Mesenchymal stem cell (in vitro differentiated cells and primary cell): ENCODE measurements at regions not wholly inside any gene's neighbourhood (a gene's known extent, or its start where the extent isn't known, plus 50 kb on each side); places are given as distances from the start of the nearest gene placed in this dataset.

Experiments used
- DNase-seq: peaks from one replicate; pipeline ENCODE4 v3.0.0-alpha.2; 2013
- H2AFZ ChIP-seq: one replicate; pipeline ENCODE4 v1.6.1; 2013; ENCODE audit warnings: low read depth, mild to moderate bottlenecking, control low read depth, inconsistent platforms, low read length, moderate library complexity
- H2AK5ac ChIP-seq: 2 replicates; pipeline ENCODE4 v1.6.1; 2013; ENCODE audit warnings: low read length, moderate library complexity, mild to moderate bottlenecking, inconsistent platforms; ENCODE audit not compliant: severe bottlenecking
- H2BK120ac ChIP-seq: one replicate; pipeline ENCODE4 v1.6.1; 2013; ENCODE audit warnings: low read depth, mild to moderate bottlenecking, inconsistent platforms, low read length, moderate library complexity
- H2BK12ac ChIP-seq, 2 experiments: one replicate each; pipeline ENCODE4 v1.6.1; 2013; ENCODE audit warnings: inconsistent platforms in 2 of 2, low read length in 2 of 2, mild to moderate bottlenecking in 2 of 2, moderate library complexity in 2 of 2, control low read depth in 1 of 2
- H2BK15ac ChIP-seq: one replicate; pipeline ENCODE4 v1.6.1; 2013; ENCODE audit warnings: mild to moderate bottlenecking, low read depth, inconsistent platforms; ENCODE audit not compliant: poor library complexity, severe bottlenecking
- H2BK5ac ChIP-seq: 2 replicates; pipeline ENCODE4 v1.6.1; 2013; ENCODE audit warnings: low read depth, mild to moderate bottlenecking, low read length, control low read depth, inconsistent platforms; ENCODE audit not compliant: poor library complexity, severe bottlenecking
- H3K14ac ChIP-seq, 2 experiments: one replicate each; pipeline ENCODE4 v1.6.1; 2013; ENCODE audit warnings: inconsistent platforms in 2 of 2, low read length in 2 of 2, control low read depth in 1 of 2, mild to moderate bottlenecking in 1 of 2, moderate library complexity in 1 of 2
- H3K18ac ChIP-seq, 2 experiments: one replicate each; pipeline ENCODE4 v1.6.1; 2013; ENCODE audit warnings: inconsistent platforms in 2 of 2, low read length in 2 of 2, control low read depth in 1 of 2, low read depth in 1 of 2, mild to moderate bottlenecking in 1 of 2
- H3K23ac ChIP-seq, 2 experiments: one replicate each; pipeline ENCODE4 v1.6.1; 2013; ENCODE audit warnings: inconsistent platforms in 2 of 2, low read length in 2 of 2, mild to moderate bottlenecking in 2 of 2, moderate library complexity in 2 of 2, control low read depth in 1 of 2
- H3K27ac ChIP-seq: 2 replicates; pipeline ENCODE4 v1.5.1; 2013; ENCODE audit warnings: mild to moderate bottlenecking, moderate library complexity, low read length, control low read depth, inconsistent platforms; ENCODE audit not compliant: poor library complexity, severe bottlenecking
- H3K27me3 ChIP-seq, 2 experiments: 2 replicates each; pipeline versions ENCODE4 v1.6.1 to v1.7.0; 2013; ENCODE audit warnings: low read length in 2 of 2, mild to moderate bottlenecking in 2 of 2, moderate library complexity in 2 of 2, control low read depth in 1 of 2, inconsistent platforms in 1 of 2; ENCODE audit not compliant: control insufficient read depth in 1 of 2, insufficient read depth in 1 of 2
- H3K36me3 ChIP-seq, 2 experiments: 2 replicates each; pipeline versions ENCODE4 v1.6.1 to v1.7.0; 2013; ENCODE audit warnings: low read length in 2 of 2, control low read depth in 1 of 2, inconsistent platforms in 1 of 2, low read depth in 1 of 2, mild to moderate bottlenecking in 1 of 2; ENCODE audit not compliant: insufficient read depth in 2 of 2, control insufficient read depth in 1 of 2
- H3K4ac ChIP-seq, 2 experiments: one replicate each; pipeline ENCODE4 v1.6.1; 2013; ENCODE audit warnings: inconsistent platforms in 2 of 2, low read length in 2 of 2, mild to moderate bottlenecking in 2 of 2, moderate library complexity in 2 of 2, control low read depth in 1 of 2, low read depth in 1 of 2
- H3K4me1 ChIP-seq: 2 replicates; pipeline ENCODE4 v1.6.1; 2013; ENCODE audit warnings: low read depth, low read length, control low read depth; ENCODE audit not compliant: control insufficient read depth, insufficient read depth
- H3K4me2 ChIP-seq: 2 replicates; pipeline ENCODE4 v1.6.1; 2013; ENCODE audit warnings: low read length, mild to moderate bottlenecking, inconsistent platforms; ENCODE audit not compliant: poor library complexity, severe bottlenecking
- H3K4me3 ChIP-seq, 2 experiments: 2 replicates each; pipeline versions ENCODE4 v1.5.1 to v1.7.0; 2013; ENCODE audit warnings: low read length in 2 of 2, mild to moderate bottlenecking in 2 of 2, control low read depth in 1 of 2, low read depth in 1 of 2; ENCODE audit not compliant: insufficient read depth in 1 of 2
- H3K79me1 ChIP-seq: replicated peaks from 2 replicates; pipeline ENCODE4 v1.6.1; 2013; ENCODE audit warnings: mild to moderate bottlenecking, control low read depth, low read length, inconsistent platforms; ENCODE audit not compliant: poor library complexity, severe bottlenecking
- H3K9ac ChIP-seq: 2 replicates; pipeline ENCODE4 v1.7.0; 2013; ENCODE audit warnings: mild to moderate bottlenecking, low read length, moderate library complexity
- H3K9me3 ChIP-seq: 2 replicates; pipeline ENCODE4 v1.7.0; 2013; ENCODE audit warnings: mild to moderate bottlenecking, low read length; ENCODE audit not compliant: control insufficient read depth
- H4K8ac ChIP-seq: one replicate; pipeline ENCODE4 v1.6.1; 2013; ENCODE audit warnings: inconsistent platforms, mild to moderate bottlenecking, low read length, moderate library complexity
- H4K91ac ChIP-seq: one replicate; pipeline ENCODE4 v1.6.1; 2013; ENCODE audit warnings: mild to moderate bottlenecking, low read length, inconsistent platforms
- WGBS: methylation state at CpG from one replicate; pipeline ENCODE4 v1.1.7; 2013; ENCODE audit warnings: mixed read lengths; 5-methylcytosine and 5-hydroxymethylcytosine counted together

- Histone ChIP-seq H3K9ac (no peak overlapping the region), H2BK15ac (no peak overlapping the region), H3K18ac (no peak overlapping the region), H4K91ac (no peak overlapping the region), H3K27me3 (no peaks in the 10 kb centered on the region), H2BK5ac (no peak overlapping the region), H2BK120ac (no peak overlapping the region), H3K4me3 (no peak overlapping the region), H2AK5ac (no peak overlapping the region), H3K4ac (no peak overlapping the region), H3K4me1 (peaks cover 8% of the 10 kb centered on the region), H3K4me2 (no peak overlapping the region), H3K27ac (no peak overlapping the region), H3K79me1 (no peaks in the 10 kb centered on the region), H3K14ac (no peak overlapping the region), H2BK12ac (no peak overlapping the region), H4K8ac (no peak overlapping the region), H3K9me3 (no peaks in the 10 kb centered on the region), H3K23ac (no peak overlapping the region), H3K36me3 (no peaks in the 10 kb centered on the region), H2AFZ (no peak overlapping the region)
- WGBS = 97% methylated on average over 13 of the region's 21 CpGs
- DNase-seq = no peak
Measured at GRCh38 chrY:15456491-15456890, 932.2 kb downstream of the NLGN4Y start.

DNA sequence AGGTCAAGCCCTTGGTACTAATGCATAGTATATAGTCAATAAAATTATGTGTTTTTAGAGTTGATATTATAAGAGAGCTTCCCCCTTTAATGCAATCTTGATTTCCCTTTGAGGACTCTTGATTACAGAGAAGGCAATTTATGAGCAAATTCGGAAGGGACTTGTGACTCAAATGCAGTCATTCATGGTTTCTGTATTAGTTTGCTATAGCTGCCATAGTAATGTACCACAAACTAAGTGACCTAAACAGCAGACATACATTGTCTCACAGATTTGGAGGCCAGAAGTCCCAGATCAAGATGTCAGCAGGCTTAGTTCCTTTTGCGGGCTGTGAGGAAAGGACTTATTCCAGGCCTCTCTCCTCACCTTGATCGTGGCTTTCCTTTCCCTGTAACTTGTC lies 933.4 kb downstream of the NLGN4Y start:
- Histone ChIP-seq H3K27ac (no peak overlapping the region), H3K79me1 (no peaks in the 10 kb centered on the region), H2BK15ac (no peak overlapping the region), H4K8ac (no peak overlapping the region), H2BK5ac (no peak overlapping the region), H3K18ac (no peak overlapping the region), H3K14ac (no peak overlapping the region), H3K9me3 (no peaks in the 10 kb centered on the region), H3K4me1 (peaks cover 8% of the 10 kb centered on the region), H2AK5ac (no peak overlapping the region), H3K4ac (no peak overlapping the region), H3K23ac (no peak overlapping the region), H2BK12ac (no peak overlapping the region), H3K4me3 (no peak overlapping the region), H4K91ac (no peak overlapping the region), H3K36me3 (no peaks in the 10 kb centered on the region), H3K4me2 (no peak overlapping the region), H3K27me3 (no peaks in the 10 kb centered on the region), H3K9ac (no peak overlapping the region), H2BK120ac (no peak overlapping the region), H2AFZ (no peak overlapping the region)
- DNase-seq = no peak
- WGBS = 83% methylated on average over 2 of the region's 3 CpGs

DNA sequence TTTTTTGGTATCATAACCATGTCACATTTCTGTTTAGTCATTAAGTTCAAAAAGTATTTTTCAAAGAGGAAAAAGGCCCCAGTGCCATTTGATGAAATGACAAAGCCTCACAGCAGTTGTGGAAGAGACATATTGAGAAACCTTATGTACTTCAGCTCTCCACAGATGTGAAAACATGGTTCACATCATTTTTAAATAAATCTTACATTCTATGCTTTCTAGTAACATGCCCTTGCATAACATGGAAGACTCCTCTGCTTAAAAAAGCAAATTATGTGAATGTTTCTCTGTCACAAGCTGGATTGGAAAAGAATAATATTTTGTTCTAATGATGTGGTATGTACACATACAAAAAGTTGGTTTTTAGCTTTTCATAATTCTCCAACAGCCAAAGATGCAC lies 934.1 kb downstream of the NLGN4Y start:
- H3K27me3 ChIP-seq = no peaks in the 10 kb centered on the region

GRCh38 chrY:15465880-15466279 lies 941.6 kb downstream of the NLGN4Y start:
- Histone ChIP-seq H4K91ac (no peak overlapping the region), H3K23ac (no peak overlapping the region), H3K36me3 (no peaks in the 10 kb centered on the region), H2BK15ac (no peak overlapping the region), H3K14ac (no peak overlapping the region), H3K4me2 (no peak overlapping the region), H2BK12ac (no peak overlapping the region), H2BK120ac (no peak overlapping the region), H3K27me3 (no peaks in the 10 kb centered on the region), H3K4me3 (no peak overlapping the region), H2AFZ (no peak overlapping the region), H2AK5ac (no peak overlapping the region), H2BK5ac (no peak overlapping the region), H3K4me1 (no peaks in the 10 kb centered on the region), H3K9me3 (no peaks in the 10 kb centered on the region), H3K4ac (no peak overlapping the region), H3K27ac (no peak overlapping the region), H3K9ac (no peak overlapping the region), H4K8ac (no peak overlapping the region), H3K79me1 (no peaks in the 10 kb centered on the region), H3K18ac (no peak overlapping the region)
- no CpG with 5 or more reads among the region's 6 CpGs for WGBS
- no peak for DNase-seq

More for the DNA sequence above, 934.1 kb downstream of the NLGN4Y start:
- H4K91ac ChIP-seq = no peak overlapping the region
- no peak for DNase-seq
- no peak overlapping the region for H2BK12ac ChIP-seq
- H3K4me2 ChIP-seq = no peak overlapping the region
- H3K79me1 ChIP-seq = no peaks in the 10 kb centered on the region
- no peak overlapping the region for H2BK5ac ChIP-seq
- H3K4ac ChIP-seq = no peak overlapping the region
- H3K9ac ChIP-seq = no peak overlapping the region
- H2BK120ac ChIP-seq = no peak overlapping the region
- H3K18ac ChIP-seq = no peak overlapping the region
- peaks cover 8% of the 10 kb centered on the region for H3K4me1 ChIP-seq
- no peak overlapping the region for H3K27ac ChIP-seq
- no peak overlapping the region for H3K23ac ChIP-seq
- H2AK5ac ChIP-seq = no peak overlapping the region
- no peaks in the 10 kb centered on the region for H3K9me3 ChIP-seq
- no peak overlapping the region for H2AFZ ChIP-seq
- H3K14ac ChIP-seq = no peak overlapping the region
- H4K8ac ChIP-seq = no peak overlapping the region
- no peak overlapping the region for H3K4me3 ChIP-seq
- no peaks in the 10 kb centered on the region for H3K36me3 ChIP-seq
- no peak overlapping the region for H2BK15ac ChIP-seq
